ENCODE measurements at regions not wholly inside any gene's neighbourhood (a gene's known extent, or its start where the extent isn't known, plus 50 kb on each side); places are given as distances from the start of the nearest gene placed in this dataset.

- peak; percentile 24 for DNase-seq
Measured at GRCh38 chr12:67161322-67161918, 107.7 kb upstream of the CAND1 start.

- no peak for DNase-seq
Measured at GRCh38 chr12:67173258-67173657, 95.9 kb upstream of the CAND1 start.

- no peak for DNase-seq
Measured at GRCh38 chr12:67182551-67182950, 86.6 kb upstream of the CAND1 start.

- DNase-seq: peak; percentile 6
Measured at GRCh38 chr12:67193704-67194103, 75.5 kb upstream of the CAND1 start.

GRCh38 chr12:67200386-67200785 is 68.8 kb upstream of the CAND1 start:
- no peak for DNase-seq

GRCh38 chr12:67202011-67202677 is 67.0 kb upstream of the CAND1 start:
- DNase-seq: no peak

GRCh38 chr12:67202678-67203012 is 66.5 kb upstream of the CAND1 start:
- no peak for DNase-seq

GRCh38 chr12:67208281-67209067 is 60.7 kb upstream of the CAND1 start:
- DNase-seq: no peak

- DNase-seq: no peak
Measured at GRCh38 chr12:67211029-67211428, 58.1 kb upstream of the CAND1 start.

- no peak for DNase-seq
Measured at GRCh38 chr12:67211494-67211893, 57.7 kb upstream of the CAND1 start.

GRCh38 chr12:67217647-67218046 is 51.5 kb upstream of the CAND1 start:
- no peak for DNase-seq

All from CD4-positive, alpha-beta T cell treated with Interleukin-6 for 4 hours (primary cell).